LHCN-M2 (cell line): ENCODE measurements at regions not wholly inside any gene's neighbourhood (a gene's known extent, or its start where the extent isn't known, plus 50 kb on each side); places are given as distances from the start of the nearest gene placed in this dataset.
A peak's percentile ranks its signal among the peaks of the same experiment; 100 is the strongest.

ENCODE experiments used
- DNase-seq: peaks from one replicate; pipeline ENCODE4 v3.0.0-alpha.2; 2012; ENCODE audit warnings: low read depth

DNA sequence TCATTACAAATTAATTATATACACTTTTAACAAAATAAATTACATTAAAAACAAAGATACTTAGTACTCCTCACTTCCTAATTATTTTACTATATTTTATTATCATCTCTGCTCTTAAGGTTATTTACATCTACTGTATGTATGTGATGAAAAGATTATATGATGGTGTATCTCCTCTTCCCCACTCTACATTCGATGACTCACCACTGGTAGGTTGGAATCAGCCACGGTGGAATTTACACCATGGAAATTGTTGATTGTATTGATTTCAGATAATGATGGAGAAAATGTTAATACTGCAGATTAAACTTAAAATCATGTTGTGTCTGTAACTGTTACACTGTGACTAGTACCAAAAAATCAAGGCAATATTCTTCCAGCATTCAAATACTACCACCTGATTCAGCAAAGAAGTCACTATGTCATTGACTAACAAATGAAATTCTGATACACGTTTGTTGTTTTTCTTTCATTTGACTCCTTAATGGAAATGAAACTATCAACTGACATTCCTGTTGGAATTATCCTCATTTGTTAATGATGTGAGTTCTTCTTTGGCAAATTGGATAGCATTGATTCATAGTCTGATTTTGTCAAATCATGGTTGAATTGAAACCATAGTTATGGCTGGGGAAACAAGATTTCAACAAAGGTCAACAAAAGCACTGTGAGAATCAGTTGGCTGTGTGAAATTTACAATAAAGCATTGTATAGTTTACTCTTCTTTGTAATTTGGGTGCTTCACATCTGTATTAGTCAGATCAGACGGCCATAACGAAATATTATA lies 69.0 kb upstream of the NLK start:
- no peak for DNase-seq

DNA sequence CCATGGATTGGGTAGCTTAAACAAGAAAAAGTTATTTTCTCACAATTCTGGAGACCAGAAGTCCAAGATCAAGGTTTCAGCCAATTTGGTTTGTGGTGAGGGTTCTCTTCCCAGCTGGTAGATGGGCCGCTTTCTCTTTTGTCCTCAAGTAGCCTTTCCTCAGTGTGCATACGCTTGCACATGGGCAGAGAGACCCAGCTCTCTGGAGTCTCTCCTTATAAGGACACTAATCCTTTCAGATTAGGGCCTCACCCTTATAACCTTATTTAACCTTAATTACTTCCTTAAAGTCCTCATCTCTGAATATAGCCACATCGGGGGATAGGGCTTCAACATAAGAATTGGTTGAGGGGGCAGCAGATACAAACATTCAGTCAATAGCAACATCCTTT lies 68.4 kb upstream of the NLK start:
- no peak for DNase-seq

DNA sequence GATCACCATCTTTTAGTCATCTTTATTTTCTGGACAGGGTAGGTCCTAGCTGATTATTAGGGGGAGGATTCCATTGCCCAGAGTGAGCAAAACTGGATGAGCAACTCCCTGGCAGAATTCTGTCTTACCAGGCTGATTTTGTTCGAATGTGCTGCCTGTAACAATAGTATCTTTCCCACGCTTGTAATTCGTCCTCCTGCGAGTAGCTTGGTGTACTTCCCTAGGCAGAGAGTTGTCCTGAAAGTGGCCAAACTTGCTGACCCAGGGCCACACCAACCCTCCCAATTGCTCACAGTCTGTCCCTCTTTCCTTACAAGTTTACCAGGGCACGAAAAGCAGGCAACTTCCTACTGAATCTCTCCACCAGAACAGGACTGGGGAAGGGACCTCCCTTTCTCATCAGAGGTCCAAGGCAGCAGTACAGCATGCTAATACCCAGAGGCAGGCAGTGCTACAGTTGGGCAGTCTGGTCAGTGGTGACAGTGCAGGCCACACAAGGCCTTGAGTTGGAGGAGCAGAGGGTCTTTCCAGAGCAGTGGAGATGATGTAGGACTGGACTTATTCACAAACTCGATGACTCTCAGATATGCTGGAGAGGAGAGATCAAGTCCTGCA lies 67.8 kb upstream of the NLK start:
- DNase-seq = no peak

DNA sequence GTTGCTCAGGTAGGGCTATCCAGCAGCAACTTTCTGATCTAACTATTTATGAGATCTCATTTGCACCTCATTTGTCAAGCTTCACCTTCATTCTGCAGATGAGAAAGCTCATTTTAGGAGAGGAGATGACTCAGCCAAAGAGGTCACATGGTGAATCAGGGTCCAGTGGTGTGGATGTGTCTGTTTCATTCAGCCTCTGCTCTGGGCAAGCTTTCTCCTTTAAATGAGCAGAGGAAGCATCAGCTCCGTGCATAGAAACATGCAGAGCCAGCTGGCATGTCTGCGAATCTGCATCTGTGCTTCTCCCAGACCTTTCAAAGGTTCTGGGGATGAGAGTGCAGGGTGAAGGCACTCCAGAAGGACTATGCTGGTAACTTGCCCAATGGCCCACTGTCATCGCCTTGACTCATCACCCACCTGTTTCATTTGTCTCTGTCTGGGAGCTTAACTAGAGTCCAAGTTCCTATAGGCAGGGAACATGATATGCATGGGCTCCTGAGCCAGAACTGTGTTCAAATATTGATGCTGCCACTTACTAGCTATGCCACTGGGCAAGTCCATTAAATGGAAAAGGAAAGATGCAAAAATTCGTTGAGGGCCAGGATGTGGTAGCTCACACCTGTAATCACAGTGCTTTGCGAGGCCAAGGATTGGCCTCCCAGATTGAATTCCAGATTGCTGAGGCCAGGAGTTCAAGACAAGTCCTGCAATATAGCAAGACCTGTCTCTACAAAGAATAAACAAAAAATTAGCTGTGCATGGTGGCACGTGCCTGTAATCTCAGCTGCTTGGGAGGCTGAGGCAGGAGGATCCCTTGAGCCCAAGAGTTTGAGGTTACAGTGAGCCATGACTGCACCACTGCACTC lies 67.1 kb upstream of the NLK start:
- peak; percentile 93 for DNase-seq

DNA sequence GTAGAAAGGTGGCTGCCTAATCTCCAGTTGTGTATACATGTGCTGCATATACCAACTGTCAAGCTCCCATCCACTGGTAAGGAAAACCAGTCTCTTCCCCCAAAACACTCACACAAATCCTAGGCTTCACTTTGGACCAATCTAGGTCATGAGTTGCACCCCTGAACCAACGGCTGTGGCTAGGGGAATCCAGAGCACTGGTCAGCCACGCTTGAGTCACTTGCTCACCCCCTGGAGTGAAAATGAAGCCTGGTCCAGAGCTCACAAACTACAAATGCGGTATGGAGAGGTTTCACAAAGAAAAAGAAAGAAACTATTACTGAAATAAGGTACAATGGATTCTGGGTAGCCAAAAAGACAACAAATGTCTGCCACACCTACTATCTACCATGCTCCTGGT lies 66.1 kb upstream of the NLK start:
- peak; percentile 65 for DNase-seq

DNA sequence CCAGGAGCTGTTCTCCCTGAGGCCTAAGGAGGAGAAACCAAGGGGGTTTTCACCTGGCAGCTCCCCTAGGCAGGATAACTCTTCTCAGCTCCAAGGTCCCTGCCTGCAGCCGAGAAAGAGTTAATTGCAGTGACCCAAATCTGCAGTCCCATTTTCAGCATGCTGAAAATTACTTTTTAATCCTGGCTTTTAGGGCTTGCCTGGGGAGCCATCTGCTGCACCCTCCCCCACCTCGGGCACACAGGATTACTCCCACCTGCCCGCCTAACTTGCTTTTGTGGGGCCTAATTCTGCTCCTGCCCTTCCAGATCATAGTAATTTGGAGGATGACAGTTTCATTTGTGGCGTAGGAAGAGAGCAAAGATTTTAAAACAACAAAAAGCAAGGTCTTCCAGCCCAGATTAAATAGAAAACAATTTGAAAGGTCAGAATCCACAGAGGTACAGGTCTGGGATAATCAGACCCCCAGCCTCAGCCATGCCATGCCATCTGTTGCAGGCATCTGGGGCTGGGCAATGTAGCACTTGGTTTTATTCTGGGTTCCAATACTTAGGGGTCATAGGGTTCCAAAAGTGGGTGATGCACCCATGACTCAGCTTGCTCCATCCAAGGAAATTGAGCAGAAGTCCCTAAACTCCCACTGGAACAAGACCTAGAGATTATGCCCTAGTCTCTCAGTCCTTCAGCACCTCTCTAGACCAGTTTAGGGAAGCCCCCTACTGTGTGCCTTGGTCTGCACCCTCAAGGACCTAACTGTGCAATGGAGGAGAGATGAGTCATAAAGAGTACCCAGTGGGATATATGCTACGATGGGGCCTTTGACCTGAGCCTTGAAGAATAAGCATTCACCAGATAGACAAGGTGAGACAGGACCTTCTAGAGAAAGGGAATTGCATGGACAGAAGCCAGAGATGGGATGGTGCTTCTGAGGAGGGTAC lies 64.5 kb upstream of the NLK start:
- DNase-seq = peak; percentile 26

DNA sequence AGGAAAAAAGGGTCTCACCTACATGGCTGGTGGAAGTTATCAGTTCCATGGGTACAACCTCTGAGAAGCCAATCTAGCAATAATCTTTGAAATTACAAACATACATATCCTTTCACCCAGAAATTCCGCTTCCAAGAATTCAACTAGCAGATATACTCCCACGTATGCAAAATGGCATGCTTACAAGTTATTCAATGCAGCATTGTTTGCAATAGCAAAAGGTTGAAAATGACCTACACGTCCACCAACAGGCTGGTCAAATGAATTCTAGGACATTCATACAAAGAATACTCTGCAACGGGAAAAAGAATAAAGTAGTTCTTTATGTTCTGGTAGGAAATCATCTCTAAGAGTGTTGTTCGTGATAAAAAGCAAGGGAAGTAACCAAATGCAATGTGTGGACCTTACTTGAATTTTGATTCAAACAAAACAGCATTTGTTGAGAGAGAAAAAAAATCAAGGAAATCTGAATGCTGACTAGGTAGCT lies 63.7 kb upstream of the NLK start:
- DNase-seq = no peak

DNA sequence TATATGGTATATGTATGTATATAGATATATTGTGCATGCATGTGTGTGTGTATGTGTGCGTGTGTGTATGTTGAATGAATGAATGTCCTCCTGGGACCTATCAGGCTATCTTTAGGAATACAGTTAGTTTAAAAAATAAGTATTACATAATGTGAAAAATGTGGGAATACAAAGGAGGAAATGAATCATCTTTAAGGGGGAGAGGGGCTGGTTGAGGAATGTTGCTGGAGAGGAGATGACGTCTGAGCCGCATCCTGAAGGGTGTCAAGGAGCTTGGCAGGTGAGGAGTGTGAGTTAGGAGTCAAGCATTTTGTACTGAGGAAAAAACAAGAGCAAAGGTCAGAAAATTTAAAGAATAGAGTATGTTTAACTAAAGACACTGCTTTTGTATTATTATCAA lies 62.4 kb upstream of the NLK start:
- peak; percentile 71 for DNase-seq

DNA sequence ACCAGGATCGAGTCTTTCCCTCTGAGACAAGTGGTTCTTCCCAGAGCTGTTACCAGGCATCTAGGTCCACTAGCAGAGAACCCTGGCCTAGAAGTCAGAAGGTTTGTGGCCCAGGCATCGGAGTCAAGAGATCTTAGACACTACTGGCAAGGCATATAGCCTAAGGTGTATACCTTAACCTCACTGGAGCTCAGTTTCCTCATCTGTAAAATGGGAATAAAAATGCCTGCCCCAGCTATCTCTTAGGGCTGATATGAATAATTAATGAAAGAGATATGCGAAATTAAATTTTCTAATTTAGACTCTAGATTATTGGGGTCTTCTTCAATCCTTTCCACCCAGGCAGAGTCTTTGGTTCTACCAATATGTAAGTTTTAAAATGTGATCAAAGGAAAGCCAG lies 60.5 kb upstream of the NLK start:
- no peak for DNase-seq

DNA sequence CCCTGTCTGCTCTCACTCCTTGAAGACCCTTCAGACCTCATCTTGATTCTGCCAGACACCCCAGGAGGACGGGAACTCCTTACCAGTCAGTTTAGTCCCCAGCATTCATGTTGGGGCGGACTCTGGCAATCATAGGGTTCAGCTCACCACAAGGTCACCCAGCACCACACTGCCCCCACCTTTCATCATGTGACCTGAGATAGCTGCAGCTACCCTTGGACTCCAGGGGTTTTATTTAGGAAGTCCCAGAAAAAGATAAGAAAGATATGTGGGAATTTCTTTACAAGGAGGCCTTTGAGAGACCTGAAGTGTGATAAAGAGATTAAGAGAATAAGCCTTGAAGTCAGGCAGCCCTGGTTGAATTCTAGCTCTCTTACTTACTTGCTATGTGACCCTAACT lies 59.8 kb upstream of the NLK start:
- DNase-seq = no peak

DNA sequence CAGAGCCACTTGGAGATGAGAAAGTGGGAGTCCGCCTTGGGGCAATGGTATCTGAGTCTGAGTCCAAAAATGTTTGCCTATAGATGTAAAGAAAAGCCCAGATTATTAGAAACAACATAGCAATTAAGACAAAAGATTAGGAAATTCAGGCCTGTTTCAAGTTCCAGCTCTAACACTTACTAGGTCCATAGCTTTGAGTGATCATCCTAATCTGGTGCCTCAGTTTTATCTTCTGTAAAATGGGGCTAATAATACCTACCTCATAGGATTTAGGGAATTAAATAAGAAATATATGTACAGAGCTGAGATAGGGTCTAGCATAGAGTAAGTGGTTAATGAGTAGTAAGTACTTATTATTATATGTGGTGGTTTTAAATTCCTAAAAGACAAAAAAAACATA lies 58.6 kb upstream of the NLK start:
- DNase-seq = no peak

DNA sequence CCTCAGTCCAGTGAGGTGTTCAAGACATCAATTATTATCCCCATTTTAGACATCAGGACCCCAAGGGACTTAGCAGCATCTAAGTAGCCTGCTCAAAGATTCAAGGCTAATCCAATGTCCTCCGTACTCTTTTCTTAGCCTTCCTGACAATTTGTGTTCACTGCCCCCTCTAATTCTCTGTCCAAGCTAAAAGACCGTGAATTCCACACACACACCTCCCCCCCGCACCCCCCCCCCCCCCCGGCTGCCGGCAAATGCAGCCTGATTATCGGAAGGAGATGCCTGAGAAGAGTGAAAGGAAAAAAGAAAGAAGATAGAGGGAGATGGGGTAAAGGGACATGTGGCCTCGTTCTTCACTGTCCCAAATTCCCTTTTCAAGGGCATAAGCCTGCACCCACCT lies 58.1 kb upstream of the NLK start:
- DNase-seq = no peak

DNA sequence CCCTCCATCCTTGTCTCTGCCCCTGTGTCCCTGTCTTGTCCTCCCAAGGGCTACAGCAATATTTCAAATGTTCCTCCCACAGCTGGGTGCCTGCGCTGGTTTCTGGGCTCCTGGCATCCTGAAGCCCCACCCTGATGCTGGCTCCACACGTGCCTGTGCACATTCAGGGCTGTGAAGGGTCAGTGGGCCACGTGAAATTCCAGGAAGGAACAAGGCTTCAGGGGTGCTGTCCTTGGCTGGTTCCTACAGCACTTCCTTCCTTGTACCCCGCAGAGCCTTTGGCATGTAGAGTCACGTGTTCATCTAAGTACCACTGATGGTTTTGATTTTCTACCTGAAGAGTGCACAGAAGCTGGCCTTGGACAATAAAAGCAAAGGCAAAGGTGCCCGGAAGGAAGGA lies 57.7 kb upstream of the NLK start:
- DNase-seq = no peak

DNA sequence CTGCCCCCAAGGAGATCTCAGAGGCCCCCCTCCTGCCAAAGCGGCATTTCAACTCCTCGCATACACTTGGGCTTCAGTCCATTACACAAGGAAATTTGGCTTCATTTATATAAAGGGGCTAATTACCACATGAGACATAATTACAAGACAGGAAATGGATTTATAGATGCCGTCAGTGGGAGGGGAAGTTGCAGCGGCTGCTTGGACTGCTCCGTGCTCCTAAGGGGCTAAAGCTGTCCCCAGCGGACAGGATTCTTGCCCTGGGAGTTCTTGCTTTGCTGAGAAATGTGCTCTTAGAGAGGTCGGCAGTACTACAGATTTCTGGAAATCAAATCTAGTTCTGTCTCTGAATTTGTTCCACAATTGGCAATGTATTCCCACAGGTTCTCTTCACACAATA lies 57.2 kb upstream of the NLK start:
- DNase-seq = no peak

DNA sequence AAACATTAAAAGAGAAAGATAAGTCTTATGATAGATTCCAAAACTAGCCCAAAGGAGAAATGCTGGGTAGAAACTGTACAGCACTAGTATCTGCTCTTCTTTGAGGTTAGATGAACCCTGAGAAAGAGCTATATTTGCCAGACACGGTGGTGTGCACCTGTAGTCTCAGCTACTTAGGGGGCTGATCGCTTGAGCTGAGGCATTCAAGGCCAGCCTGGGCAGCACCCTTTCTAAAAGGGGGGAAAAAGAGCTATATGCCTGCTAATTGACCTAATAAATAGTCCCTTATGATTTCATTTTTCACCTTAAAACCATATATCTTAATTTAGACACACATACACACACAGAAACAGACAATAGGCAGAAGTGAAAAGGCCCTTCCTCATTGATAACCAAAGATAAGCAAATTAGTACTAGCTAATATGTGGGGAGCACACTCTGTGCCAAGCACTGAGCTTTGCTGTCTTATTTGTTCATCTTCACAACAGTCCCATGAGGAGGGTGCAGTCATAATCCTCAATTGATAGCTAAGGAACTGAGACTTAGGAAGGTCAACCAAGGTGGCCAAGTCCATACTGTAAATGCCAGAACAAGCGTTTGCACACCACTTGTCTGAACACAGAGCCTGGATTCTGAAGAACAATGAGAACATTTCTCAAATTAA lies 56.6 kb upstream of the NLK start:
- no peak for DNase-seq

DNA sequence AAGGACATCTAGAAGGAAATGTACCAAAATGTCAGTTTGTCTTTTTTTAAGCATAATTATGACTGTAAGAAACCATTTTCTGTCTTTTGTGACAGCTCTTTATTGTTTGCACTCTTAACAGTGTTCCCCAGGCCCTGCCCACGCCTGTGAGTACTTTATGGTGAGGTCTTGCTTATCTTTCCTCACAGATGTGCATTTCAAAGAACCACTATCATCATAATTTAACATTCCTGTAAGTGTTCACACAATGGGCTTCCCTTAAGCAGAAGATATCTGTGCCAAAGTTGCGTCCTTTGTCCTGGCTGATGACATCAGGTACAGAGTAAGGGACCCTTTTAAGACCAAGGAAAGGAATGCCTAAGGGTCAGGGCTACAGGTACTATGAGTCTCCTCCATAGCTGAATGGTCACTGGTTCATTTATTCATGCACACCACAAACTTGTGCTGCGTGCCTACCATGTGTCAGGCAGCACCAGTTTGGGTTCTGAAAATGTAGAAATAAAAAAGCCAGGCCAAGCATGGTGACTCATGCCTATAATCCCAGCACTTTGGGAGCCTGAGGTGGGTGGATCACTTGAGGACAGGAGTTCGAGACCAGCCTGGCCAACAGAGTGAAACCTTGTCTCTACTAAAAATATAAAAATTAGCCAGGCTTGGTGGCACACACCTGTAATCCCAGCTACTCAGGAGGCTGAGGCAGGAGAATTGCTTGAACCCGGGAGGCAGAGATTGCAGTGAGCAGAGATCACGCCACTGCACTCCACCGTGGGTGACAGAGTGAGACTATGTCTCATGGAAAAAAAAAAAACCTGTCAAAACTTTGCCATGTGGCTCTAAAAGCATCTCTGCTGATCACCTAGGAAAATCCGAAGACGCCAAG lies 55.4 kb upstream of the NLK start:
- no peak for DNase-seq

DNA sequence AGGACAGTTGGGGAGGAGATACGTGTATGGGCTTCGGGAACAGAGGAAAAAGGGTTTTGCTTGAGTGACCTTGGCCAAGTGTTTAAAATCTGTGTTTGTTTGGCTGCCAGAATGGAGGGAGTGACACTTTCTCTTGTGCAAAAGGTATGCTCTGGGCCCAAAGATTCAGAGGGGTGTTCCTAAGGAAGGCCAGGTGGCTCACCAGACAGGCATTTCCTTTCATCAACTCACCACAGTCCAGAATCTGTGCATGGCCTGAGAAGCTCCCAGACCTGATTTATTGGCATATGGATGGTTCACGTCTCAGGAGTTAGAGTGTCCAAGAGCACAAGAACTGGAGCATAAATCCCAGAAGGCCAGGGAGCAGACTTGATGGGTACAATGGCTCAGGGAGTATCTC lies 53.4 kb upstream of the NLK start:
- no peak for DNase-seq

DNA sequence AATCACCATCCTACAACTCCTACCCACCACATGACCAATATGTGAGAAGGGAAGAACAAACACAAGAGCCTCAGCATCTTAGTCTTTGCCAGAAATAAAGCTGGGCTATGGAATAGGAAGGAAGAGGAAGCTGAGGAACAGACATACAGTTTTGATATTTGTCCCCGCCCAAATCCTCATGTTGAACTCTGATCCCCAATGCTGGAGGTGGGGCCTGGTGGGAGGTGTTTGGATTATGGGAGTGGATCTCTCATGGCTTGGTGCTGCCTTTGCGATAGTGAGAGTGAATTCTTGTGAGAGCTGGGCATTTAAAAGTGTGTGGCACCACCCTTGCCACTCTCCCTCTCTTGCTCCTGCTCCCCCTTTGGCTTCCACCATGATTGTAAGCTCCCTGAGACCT lies 52.4 kb upstream of the NLK start:
- DNase-seq = no peak

DNA sequence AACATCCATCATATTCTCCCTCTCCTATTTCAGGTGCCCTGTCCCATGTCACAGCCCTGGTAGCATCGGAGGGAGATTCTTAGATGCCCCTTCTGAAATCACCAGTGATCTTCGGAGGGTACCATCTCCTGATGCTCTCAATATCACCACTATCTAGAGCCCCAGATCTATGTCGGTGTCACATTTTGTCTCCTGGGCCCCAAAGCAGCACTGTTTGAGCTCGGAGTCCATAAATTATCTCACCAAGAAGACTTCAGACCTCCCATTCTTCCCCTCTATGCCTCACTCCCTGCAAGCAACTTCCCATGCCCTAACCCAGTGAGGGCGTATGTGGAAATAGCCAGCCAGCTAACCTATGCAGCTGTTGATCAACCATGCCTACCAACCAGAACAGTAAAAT lies 51.5 kb upstream of the NLK start:
- DNase-seq = no peak

DNA sequence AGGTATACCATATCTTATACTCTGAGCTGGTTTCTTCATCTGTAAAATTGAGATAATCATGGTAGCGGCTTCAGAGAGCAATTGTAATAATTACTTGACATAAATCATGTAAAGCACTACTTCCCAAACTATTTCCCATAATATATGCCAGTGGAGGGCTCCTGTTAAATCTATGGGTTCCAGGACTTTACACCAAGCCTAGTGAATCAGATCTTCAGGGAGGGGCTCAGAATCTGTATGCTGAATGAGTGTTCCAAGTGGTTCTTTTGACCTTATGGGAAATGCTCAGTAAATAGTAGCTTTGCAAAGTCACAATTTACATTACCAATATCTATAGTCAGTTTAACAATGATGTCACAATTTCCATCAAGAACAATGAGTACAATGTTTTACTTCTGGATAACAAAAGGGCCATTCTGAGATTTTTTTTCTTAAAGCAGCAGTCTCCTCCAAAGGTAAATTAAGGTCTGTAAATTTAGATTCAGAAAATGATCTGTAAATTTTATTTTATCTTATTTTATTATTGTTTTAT lies 50.9 kb upstream of the NLK start:
- no peak for DNase-seq
